VCaP (cell line): ENCODE measurements at regions not wholly inside any gene's neighbourhood (a gene's known extent, or its start where the extent isn't known, plus 50 kb on each side); places are given as distances from the start of the nearest gene placed in this dataset.
"Not testable (repeated sequence)": the region's sequence is repeated elsewhere in the genome, so short reads cannot be mapped to it uniquely, and the experiment has no call there.

Source experiments
- H3K27ac ChIP-seq: fragments of 450-650 bp; 2 replicates; pipeline ENCODE4 v1.5.1; 2017
- TF ChIP-seq, protein P1 (sequence below): fragments of 450-650 bp; conservative IDR thresholded peaks from 2 replicates; pipeline ENCODE4 v1.5.1; 2017; ENCODE audit warnings: mild to moderate bottlenecking, moderate library complexity

DNA sequence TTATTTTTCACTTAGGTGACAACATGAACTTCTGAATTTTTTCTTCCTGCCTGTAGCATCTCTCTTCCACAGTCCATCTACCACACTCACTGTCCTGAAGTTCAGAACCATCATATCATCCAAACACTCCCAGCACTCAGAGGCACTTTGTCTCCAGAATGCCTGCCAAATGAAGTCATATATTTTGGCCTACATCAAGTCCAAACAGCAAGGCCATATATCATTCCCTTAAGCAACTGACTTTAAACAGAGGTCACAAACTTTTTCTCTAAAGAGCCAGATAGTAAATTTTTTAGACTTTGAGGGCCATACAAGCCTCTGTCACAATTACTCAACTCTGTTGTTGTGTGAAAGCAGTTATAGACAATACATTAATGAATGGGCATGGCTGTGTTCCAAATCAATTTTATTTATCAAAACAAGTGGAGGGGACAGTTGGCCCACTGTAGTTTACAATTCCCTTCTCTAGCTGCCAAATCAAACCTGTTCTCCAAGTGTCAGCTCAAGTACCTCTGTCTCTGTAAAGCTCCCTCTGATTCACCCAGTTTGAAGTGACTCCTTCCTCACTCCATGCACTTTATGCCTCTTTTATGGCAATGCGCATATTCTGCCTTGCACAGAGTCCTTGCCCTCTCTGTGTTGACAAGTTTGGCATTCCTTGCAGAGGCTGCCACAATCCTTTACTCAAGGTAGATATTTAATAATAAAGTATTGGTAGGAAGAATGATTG lies 305.7 kb downstream of the FZD1 start:
- H3K27ac ChIP-seq = peak overlapping the region; percentile 25
- TF ChIP-seq, protein P1, sequence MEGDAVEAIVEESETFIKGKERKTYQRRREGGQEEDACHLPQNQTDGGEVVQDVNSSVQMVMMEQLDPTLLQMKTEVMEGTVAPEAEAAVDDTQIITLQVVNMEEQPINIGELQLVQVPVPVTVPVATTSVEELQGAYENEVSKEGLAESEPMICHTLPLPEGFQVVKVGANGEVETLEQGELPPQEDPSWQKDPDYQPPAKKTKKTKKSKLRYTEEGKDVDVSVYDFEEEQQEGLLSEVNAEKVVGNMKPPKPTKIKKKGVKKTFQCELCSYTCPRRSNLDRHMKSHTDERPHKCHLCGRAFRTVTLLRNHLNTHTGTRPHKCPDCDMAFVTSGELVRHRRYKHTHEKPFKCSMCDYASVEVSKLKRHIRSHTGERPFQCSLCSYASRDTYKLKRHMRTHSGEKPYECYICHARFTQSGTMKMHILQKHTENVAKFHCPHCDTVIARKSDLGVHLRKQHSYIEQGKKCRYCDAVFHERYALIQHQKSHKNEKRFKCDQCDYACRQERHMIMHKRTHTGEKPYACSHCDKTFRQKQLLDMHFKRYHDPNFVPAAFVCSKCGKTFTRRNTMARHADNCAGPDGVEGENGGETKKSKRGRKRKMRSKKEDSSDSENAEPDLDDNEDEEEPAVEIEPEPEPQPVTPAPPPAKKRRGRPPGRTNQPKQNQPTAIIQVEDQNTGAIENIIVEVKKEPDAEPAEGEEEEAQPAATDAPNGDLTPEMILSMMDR = no peak

DNA sequence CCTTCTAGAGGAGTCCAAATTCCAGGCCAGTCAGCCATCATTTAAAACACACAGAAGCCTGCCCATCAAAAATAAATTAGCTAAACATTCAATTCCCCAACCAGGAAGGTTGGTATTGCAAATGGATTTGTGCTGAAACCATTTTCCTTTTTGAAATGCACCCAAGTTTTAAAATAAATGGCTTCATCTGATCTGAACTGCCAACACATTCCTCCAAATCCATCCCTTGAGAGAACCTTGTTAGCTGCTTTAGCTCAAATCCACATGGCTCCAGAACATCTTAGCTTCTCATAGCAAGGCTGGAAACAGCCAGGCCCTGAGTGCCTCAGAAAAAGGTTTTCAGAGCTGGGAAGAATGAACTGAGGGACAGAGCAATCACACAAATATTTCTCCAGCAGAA lies 306.3 kb downstream of the FZD1 start:
- TF ChIP-seq, protein P1 = no peak
- H3K27ac ChIP-seq = peak overlapping the region; percentile 25

DNA sequence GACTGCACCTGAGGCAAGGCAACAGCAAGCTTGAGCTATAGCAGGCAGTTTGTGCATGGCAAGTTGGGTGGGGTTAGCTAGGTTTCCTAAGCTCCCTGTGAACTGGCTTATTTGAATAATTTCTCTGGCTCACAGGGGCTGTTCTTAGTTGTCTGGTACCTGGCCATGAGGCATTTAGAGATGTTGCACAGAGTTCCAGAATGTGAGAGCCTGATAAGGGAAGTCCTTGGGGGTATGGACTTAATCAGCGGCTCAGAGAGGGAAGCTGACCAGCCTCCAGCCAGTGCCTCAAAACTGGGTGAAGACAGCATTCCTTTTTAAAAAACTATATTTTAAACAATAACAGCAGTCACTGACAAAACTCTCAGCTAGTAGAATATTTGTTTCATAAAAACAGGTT lies 307.4 kb downstream of the FZD1 start:
- no peak overlapping the region for H3K27ac ChIP-seq
- TF ChIP-seq, protein P1 = no peak

DNA sequence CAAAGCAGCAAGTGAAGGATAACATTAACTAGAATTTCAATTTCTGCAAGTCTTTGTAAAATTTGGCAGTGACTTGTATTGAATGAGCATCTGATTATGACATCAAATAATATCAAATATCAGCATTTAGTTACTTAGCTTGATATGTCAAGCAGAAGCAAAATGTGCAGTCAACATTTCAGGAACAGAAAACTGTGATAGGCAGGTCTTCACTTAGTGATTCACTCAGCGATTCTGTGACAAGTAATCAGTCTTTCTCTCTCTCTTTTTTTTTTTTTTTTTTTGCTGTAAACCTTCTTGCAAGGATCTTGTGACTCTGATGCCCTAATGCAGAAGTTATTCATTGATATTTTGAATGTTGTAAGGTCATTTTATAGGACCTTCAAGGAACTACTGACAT lies 307.1 kb downstream of the MTERF1 start:
- no peak overlapping the region for H3K27ac ChIP-seq

DNA sequence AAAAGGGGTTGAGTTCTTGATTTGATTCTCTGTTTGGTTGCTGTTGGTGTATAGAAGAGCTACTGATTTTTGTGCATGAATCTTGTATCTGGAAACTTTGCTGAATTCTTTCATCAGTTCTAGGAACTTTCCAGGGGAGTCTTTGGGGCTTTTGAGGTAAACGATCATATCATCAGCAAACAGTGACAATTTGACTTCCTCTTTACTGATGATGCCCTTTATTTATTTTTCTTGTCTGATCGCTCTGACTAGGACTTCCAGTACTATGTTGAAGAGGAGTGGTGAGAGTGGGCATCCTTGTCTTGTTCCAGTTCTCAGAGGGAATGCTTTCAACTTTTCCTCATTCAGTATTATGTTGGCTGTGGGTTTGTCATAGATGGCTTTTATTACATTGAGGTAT lies 304.0 kb downstream of the MTERF1 start:
- not testable (repeated sequence) for H3K27ac ChIP-seq

More for the DNA sequence above, 307.1 kb downstream of the MTERF1 start:
- TF ChIP-seq, protein P1 = no peak

DNA sequence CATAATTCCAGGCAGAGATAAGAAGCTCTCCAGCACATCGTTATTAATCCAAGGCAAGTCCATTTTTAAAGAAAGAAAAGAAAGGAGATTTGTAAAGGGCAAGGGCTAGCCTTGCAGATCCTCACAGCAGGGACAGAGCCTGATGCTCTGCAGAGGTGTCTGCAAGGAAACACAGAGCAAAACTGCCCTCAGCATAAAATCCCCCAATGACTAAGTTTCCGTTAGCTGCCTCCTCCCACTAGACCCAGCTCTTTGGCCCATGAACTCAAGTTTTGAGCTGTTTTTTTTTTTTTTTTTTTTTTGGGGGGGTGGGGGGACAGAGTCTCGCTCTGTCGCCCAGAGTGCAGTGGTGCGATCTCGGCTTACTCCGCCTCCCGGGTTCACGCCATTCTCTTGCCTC lies 300.7 kb downstream of the MTERF1 start:
- H3K27ac ChIP-seq = no peak overlapping the region
- TF ChIP-seq, protein P1 = no peak

DNA sequence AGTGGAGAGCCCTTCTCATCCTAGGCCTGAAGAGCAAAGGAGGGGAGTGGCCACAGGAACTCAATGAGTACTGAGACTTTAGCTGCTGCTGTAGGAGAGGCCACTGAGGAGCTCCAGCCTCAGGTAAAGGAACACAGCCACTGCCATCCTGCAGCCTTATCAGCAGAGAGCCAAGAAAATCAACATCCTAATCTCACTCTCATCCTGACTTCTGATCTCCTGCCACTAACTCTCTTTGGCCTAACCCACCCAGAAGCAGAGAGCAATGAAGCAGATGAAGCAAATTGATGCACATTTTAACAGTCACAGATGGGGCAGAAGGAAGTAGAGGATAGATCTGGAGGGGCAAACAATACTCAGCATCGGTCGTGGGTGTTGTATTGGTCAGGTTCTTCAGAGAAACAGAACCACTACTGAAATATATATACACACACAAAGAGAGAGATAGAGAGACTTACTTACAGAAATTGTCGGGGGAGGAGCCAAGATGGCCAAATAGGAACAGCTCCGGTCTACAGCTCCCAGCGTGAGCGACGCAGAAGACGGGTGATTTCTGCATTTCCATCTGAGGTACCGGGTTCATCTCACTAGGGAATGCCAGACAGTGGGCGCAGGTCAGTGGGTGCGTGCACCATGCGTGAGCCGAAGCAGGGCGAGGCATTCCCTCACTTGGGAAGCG lies 297.6 kb downstream of the MTERF1 start:
- TF ChIP-seq, protein P1 = no peak
- H3K27ac ChIP-seq = peak overlapping the region; percentile 38

DNA sequence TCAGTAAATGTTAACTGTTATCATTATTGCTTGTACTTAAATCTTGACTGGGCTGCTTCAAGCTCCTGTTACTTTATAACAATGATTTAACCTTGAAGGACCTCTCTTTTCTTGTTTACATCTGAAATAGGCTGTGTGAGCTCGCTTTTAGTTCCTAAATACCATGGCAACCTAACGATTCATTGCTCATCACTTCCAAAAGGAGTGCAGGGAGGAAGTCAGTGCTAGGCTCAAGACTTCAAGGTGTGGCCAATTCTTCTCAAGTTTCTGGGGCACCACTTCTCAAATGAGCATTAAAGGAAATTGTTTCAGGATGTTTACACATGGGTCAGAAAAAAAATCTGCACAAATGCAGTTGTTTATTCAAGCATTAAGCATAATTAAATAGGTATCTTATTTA lies 284.2 kb downstream of the MTERF1 start:
- TF ChIP-seq, protein P1 = no peak
- peak overlapping the region; percentile 24 for H3K27ac ChIP-seq
